WTC11 (cell line): ENCODE measurements at regions not wholly inside any gene's neighbourhood (a gene's known extent, or its start where the extent isn't known, plus 50 kb on each side); places are given as distances from the start of the nearest gene placed in this dataset.

Experiments
- CREB1 ChIP-seq: sonication (generic); formaldehyde crosslinking; IDR thresholded peaks from 2 replicates; pipeline ENCODE4 v1.8.0; 2023; ENCODE audit warnings: mild to moderate bottlenecking, missing genetic modification reagents
- CTCF ChIP-seq: fragments of 200-600 bp; IDR thresholded peaks from 2 replicates; pipeline ENCODE4 v1.8.0; 2022; ENCODE audit warnings: antibody characterized with exemption
- FOXJ3 ChIP-seq: sonication (generic); formaldehyde crosslinking; IDR thresholded peaks from 2 replicates; pipeline ENCODE4 v1.9.0; 2021; ENCODE audit warnings: missing genetic modification reagents, mild to moderate bottlenecking, borderline replicate concordance
- HMGXB4 ChIP-seq: sonication (generic); formaldehyde crosslinking; IDR thresholded peaks from 2 replicates; pipeline ENCODE4 v1.8.1; 2023; ENCODE audit warnings: mild to moderate bottlenecking, moderate library complexity, missing genetic modification reagents
- IRF1 ChIP-seq: sonication (generic); formaldehyde crosslinking; IDR thresholded peaks from 2 replicates; pipeline ENCODE4 v1.8.0; 2023; ENCODE audit warnings: missing genetic modification reagents
- MAX ChIP-seq: sonication (generic); formaldehyde crosslinking; IDR thresholded peaks from 2 replicates; pipeline ENCODE4 v1.8.0; 2022; ENCODE audit warnings: mild to moderate bottlenecking, missing genetic modification reagents
- NFYB ChIP-seq: sonication (generic); formaldehyde crosslinking; conservative IDR thresholded peaks from 2 replicates; pipeline ENCODE4 v1.8.0; 2022; ENCODE audit warnings: low read depth, missing genetic modification reagents
- PRDM15 ChIP-seq: sonication (generic); formaldehyde crosslinking; IDR thresholded peaks from 2 replicates; pipeline ENCODE4 v1.8.0; 2022; ENCODE audit warnings: missing genetic modification reagents
- TEAD1 ChIP-seq: sonication (generic); formaldehyde crosslinking; IDR thresholded peaks from 2 replicates; pipeline ENCODE4 v1.8.0; 2022; ENCODE audit warnings: mild to moderate bottlenecking, missing genetic modification reagents
- TEAD4 ChIP-seq: sonication (generic); formaldehyde crosslinking; IDR thresholded peaks from 2 replicates; pipeline ENCODE4 v1.8.0; 2022; ENCODE audit warnings: mild to moderate bottlenecking, missing genetic modification reagents

GRCh38 chr3:159771865-159772611, 216.6 kb upstream of the IL12A start:
- no peak for TF ChIP-seq HMGXB4
- TF ChIP-seq NFYB (CRISPR knock-in tag), result no peak
- no peak for TF ChIP-seq CTCF
- TF ChIP-seq MAX (CRISPR knock-in tag), result no peak
- TF ChIP-seq CREB1 (CRISPR knock-in tag), result no peak
- TF ChIP-seq TEAD1 (CRISPR knock-in tag), result no peak
- TF ChIP-seq PRDM15 (CRISPR knock-in tag), result no peak
- TF ChIP-seq TEAD4 (CRISPR knock-in tag), result no peak
- no peak for TF ChIP-seq IRF1 (CRISPR knock-in tag)
- no peak for TF ChIP-seq FOXJ3 (CRISPR knock-in tag)
